ENCODE measurements at regions not wholly inside any gene's neighbourhood (a gene's known extent, or its start where the extent isn't known, plus 50 kb on each side); places are given as distances from the start of the nearest gene placed in this dataset.

GRCh38 chr6:27121640-27122039 lies 125.9 kb upstream of the PRSS16 start:
- no peaks in the 10 kb centered on the region for H3K9me2 ChIP-seq (ENCODE audit: insufficient read depth)
- H2AFZ ChIP-seq, result no peak overlapping the region
- Mint-ChIP-seq H3K27ac (no peak overlapping the region), H3K4me1 (no peaks in the 10 kb centered on the region), H3K9me3 (no peaks in the 10 kb centered on the region; the same call in 2 of the 3 replicates), H3K4me3 (no peak overlapping the region), H3K36me3 (ENCODE audit: low read depth) (peaks cover 4% of the 10 kb centered on the region; the same call in 1 of the 3 replicates), H3K27me3 (ENCODE audit: insufficient read depth, low read depth, poor library complexity) (no peaks in the 10 kb centered on the region)
- H3K4me1 ChIP-seq (ENCODE audit: insufficient read depth), result no peaks in the 10 kb centered on the region
- no peaks in the 10 kb centered on the region for H3F3A ChIP-seq (replicated peaks; ENCODE audit: low read depth)
- H3K79me2 ChIP-seq (replicated peaks; ENCODE audit: insufficient read depth), result no peaks in the 10 kb centered on the region
- no peak for ATAC-seq
- no peak for DNase-seq (ENCODE audit: low spot score)
- no peak overlapping the region for H3K4me3 ChIP-seq
- H3K27ac ChIP-seq (ENCODE audit: low read depth), result no peak overlapping the region
- H3K4me2 ChIP-seq, result no peak overlapping the region
- no peaks in the 10 kb centered on the region for H4K20me1 ChIP-seq (replicated peaks; ENCODE audit: insufficient read depth)
- no peaks in the 10 kb centered on the region for H3K27me3 ChIP-seq (ENCODE audit: insufficient read depth)
- TF ChIP-seq JUNB (IDR thresholded peaks at IDR 0.05; ENCODE audit: unreplicated experiment) (no peak), STAT1 (IDR thresholded peaks at IDR 0.05; ENCODE audit: unreplicated experiment) (no peak), CTCF (conservative IDR thresholded peaks at IDR 0.05; ENCODE audit: low read depth in 2 of 2) (no peak), EZH2phosphoT487 (IDR thresholded peaks at IDR 0.05; ENCODE audit: unreplicated experiment) (no peak), ZNF114 (CRISPR knock-in tag; IDR thresholded peaks at IDR 0.05) (no peak), NANOG (IDR thresholded peaks at IDR 0.05; ENCODE audit: borderline replicate concordance) (no peak), ETS1 (IDR thresholded peaks at IDR 0.05) (no peak), ZNF331 (CRISPR knock-in tag; IDR thresholded peaks at IDR 0.05; ENCODE audit: low read depth) (no peak), CREB1 (CRISPR knock-in tag; IDR thresholded peaks at IDR 0.05; ENCODE audit: low read depth) (no peak), POLR2AphosphoS5 (IDR thresholded peaks at IDR 0.05; ENCODE audit: low read depth) (no peak)
- H3K36me3 ChIP-seq (ENCODE audit: insufficient read depth), result no peaks in the 10 kb centered on the region

DNA sequence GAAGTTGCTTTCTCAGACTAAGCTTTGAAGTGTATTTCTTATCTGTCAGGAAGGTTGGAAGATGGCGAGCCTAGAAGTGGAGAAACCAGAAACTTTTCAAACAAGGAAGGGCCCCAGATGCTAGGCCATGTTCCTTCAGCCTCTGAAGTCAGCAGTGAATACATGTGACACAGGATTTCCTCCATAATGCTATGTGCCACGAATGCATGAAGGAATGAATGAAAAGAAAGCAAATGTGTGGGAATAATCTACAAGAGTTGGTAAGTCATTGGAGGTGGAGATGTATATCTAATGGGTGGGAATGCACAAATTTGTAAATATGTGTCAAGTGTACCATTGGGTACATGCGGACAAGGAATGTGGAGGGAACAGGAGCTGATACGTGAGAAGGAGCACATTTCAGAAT lies 123.2 kb upstream of the PRSS16 start:
- Histone ChIP-seq H2AFZ (no peak overlapping the region), H3K36me3 (ENCODE audit: insufficient read depth) (no peaks in the 10 kb centered on the region), H3K9me2 (ENCODE audit: insufficient read depth) (no peaks in the 10 kb centered on the region), H4K20me1 (replicated peaks; ENCODE audit: insufficient read depth) (no peaks in the 10 kb centered on the region), H3F3A (replicated peaks; ENCODE audit: low read depth) (no peaks in the 10 kb centered on the region), H3K27ac (ENCODE audit: low read depth) (no peak overlapping the region), H3K79me2 (replicated peaks; ENCODE audit: insufficient read depth) (no peaks in the 10 kb centered on the region), H3K27me3 (ENCODE audit: insufficient read depth) (no peaks in the 10 kb centered on the region), H3K4me3 (no peak overlapping the region), H3K4me1 (ENCODE audit: insufficient read depth) (peaks cover 5% of the 10 kb centered on the region), H3K4me2 (no peak overlapping the region)
- H3K4me1 Mint-ChIP-seq, result peaks cover 19% of the 10 kb centered on the region; the same call in 2 of the 3 replicates
- no peak overlapping the region for H3K27ac Mint-ChIP-seq
- H3K36me3 Mint-ChIP-seq (ENCODE audit: low read depth), result peaks cover 4% of the 10 kb centered on the region; the same call in 1 of the 3 replicates
- no peak overlapping the region for H3K4me3 Mint-ChIP-seq
- H3K27me3 Mint-ChIP-seq (ENCODE audit: insufficient read depth, low read depth, poor library complexity), result no peaks in the 10 kb centered on the region
- DNase-seq (ENCODE audit: low spot score) (no peak), ATAC-seq (no peak)
- no peaks in the 10 kb centered on the region; the same call in 2 of the 3 replicates for H3K9me3 Mint-ChIP-seq
- TF ChIP-seq, protein P1, sequence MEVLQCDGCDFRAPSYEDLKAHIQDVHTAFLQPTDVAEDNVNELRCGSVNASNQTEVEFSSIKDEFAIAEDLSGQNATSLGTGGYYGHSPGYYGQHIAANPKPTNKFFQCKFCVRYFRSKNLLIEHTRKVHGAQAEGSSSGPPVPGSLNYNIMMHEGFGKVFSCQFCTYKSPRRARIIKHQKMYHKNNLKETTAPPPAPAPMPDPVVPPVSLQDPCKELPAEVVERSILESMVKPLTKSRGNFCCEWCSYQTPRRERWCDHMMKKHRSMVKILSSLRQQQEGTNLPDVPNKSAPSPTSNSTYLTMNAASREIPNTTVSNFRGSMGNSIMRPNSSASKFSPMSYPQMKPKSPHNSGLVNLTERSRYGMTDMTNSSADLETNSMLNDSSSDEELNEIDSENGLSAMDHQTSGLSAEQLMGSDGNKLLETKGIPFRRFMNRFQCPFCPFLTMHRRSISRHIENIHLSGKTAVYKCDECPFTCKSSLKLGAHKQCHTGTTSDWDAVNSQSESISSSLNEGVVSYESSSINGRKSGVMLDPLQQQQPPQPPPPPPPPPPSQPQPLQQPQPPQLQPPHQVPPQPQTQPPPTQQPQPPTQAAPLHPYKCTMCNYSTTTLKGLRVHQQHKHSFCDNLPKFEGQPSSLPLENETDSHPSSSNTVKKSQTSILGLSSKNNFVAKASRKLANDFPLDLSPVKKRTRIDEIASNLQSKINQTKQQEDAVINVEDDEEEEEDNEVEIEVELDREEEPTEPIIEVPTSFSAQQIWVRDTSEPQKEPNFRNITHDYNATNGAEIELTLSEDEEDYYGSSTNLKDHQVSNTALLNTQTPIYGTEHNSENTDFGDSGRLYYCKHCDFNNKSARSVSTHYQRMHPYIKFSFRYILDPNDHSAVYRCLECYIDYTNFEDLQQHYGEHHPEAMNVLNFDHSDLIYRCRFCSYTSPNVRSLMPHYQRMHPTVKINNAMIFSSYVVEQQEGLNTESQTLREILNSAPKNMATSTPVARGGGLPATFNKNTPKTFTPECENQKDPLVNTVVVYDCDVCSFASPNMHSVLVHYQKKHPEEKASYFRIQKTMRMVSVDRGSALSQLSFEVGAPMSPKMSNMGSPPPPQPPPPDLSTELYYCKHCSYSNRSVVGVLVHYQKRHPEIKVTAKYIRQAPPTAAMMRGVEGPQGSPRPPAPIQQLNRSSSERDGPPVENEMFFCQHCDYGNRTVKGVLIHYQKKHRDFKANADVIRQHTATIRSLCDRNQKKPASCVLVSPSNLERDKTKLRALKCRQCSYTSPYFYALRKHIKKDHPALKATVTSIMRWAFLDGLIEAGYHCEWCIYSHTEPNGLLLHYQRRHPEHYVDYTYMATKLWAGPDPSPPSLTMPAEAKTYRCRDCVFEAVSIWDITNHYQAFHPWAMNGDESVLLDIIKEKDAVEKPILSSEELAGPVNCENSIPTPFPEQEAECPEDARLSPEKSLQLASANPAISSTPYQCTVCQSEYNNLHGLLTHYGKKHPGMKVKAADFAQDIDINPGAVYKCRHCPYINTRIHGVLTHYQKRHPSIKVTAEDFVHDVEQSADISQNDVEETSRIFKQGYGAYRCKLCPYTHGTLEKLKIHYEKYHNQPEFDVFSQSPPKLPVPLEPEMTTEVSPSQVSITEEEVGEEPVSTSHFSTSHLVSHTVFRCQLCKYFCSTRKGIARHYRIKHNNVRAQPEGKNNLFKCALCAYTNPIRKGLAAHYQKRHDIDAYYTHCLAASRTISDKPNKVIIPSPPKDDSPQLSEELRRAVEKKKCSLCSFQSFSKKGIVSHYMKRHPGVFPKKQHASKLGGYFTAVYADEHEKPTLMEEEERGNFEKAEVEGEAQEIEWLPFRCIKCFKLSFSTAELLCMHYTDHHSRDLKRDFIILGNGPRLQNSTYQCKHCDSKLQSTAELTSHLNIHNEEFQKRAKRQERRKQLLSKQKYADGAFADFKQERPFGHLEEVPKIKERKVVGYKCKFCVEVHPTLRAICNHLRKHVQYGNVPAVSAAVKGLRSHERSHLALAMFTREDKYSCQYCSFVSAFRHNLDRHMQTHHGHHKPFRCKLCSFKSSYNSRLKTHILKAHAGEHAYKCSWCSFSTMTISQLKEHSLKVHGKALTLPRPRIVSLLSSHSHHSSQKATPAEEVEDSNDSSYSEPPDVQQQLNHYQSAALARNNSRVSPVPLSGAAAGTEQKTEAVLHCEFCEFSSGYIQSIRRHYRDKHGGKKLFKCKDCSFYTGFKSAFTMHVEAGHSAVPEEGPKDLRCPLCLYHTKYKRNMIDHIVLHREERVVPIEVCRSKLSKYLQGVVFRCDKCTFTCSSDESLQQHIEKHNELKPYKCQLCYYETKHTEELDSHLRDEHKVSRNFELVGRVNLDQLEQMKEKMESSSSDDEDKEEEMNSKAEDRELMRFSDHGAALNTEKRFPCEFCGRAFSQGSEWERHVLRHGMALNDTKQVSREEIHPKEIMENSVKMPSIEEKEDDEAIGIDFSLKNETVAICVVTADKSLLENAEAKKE (CRISPR knock-in tag; IDR thresholded peaks at IDR 0.05), result no peak
